Neural crest cell (in vitro differentiated cells): ENCODE measurements at regions not wholly inside any gene's neighbourhood (a gene's known extent, or its start where the extent isn't known, plus 50 kb on each side); places are given as distances from the start of the nearest gene placed in this dataset.

Experiments
- DNase-seq: peaks from one replicate; pipeline ENCODE4 v3.0.0; 2021; ENCODE audit warnings: low read depth, mixed read lengths, low spot score
- H3K27ac Mint-ChIP-seq: one replicate; pipeline ENCODE4 v1.8.0; 2021; ENCODE audit warnings: mild to moderate bottlenecking, mixed read lengths; ENCODE audit not compliant: unreplicated experiment
- H3K27me3 Mint-ChIP-seq: 2 replicates; pipeline ENCODE4 v1.8.0; 2021; ENCODE audit warnings: low read depth, mild to moderate bottlenecking, mixed read lengths
- H3K36me3 Mint-ChIP-seq: 2 replicates; pipeline ENCODE4 v1.8.0; 2021; ENCODE audit warnings: low read depth, mild to moderate bottlenecking, mixed read lengths
- H3K4me1 Mint-ChIP-seq: 2 replicates; pipeline ENCODE4 v1.8.0; 2021; ENCODE audit warnings: mixed read lengths
- H3K4me3 Mint-ChIP-seq: one replicate; pipeline ENCODE4 v1.8.0; 2021; ENCODE audit warnings: mild to moderate bottlenecking, mixed read lengths
- H3K9me3 Mint-ChIP-seq: 2 replicates; pipeline ENCODE4 v1.8.0; 2021; ENCODE audit warnings: mixed read lengths
- CTCF ChIP-seq: fragments of 200-600 bp; sonication (generic); conservative IDR thresholded peaks from 2 replicates; pipeline ENCODE4 v1.5.0; 2021; ENCODE audit warnings: antibody characterized with exemption, mild to moderate bottlenecking

GRCh38 chr18:10403708-10404107 lies 50.7 kb upstream of the APCDD1 start:
- peaks cover 61% of the 10 kb centered on the region for H3K4me1 Mint-ChIP-seq
- DNase-seq: peak; percentile 40
- H3K27ac Mint-ChIP-seq: peak overlapping the region; percentile 54
- TF ChIP-seq CTCF: no peak
- H3K27me3 Mint-ChIP-seq: no peaks in the 10 kb centered on the region
- H3K9me3 Mint-ChIP-seq: no peaks in the 10 kb centered on the region
- H3K4me3 Mint-ChIP-seq: peak overlapping the region; percentile 49
- no peaks in the 10 kb centered on the region for H3K36me3 Mint-ChIP-seq

- no peak overlapping the region for H3K4me3 Mint-ChIP-seq
- DNase-seq: no peak
- no peak for TF ChIP-seq CTCF
- H3K27me3 Mint-ChIP-seq: no peaks in the 10 kb centered on the region
- H3K4me1 Mint-ChIP-seq: peaks cover 57% of the 10 kb centered on the region
- H3K9me3 Mint-ChIP-seq: no peaks in the 10 kb centered on the region
- H3K27ac Mint-ChIP-seq: peak overlapping the region; percentile 94
- H3K36me3 Mint-ChIP-seq: no peaks in the 10 kb centered on the region
These were observed 50.3 kb upstream of the APCDD1 start for GRCh38 chr18:10404168-10404567.
